Osteocyte (in vitro differentiated cells): ENCODE measurements at regions not wholly inside any gene's neighbourhood (a gene's known extent, or its start where the extent isn't known, plus 50 kb on each side); places are given as distances from the start of the nearest gene placed in this dataset.
"Not testable (repeated sequence)": the region's sequence is repeated elsewhere in the genome, so short reads cannot be mapped to it uniquely, and the experiment has no call there.

Experiments used
- DNase-seq: peaks from one replicate; pipeline ENCODE4 v3.0.0; 2021; ENCODE audit warnings: mixed read lengths; ENCODE audit not compliant: unreplicated experiment; ENCODE audit errors: extremely low spot score
- H3K27ac Mint-ChIP-seq: one replicate; pipeline ENCODE4 v1.8.0; 2021; ENCODE audit warnings: mild to moderate bottlenecking, mixed read lengths; ENCODE audit not compliant: unreplicated experiment
- H3K27me3 Mint-ChIP-seq: one replicate; pipeline ENCODE4 v1.8.0; 2021; ENCODE audit warnings: mixed read lengths; ENCODE audit not compliant: unreplicated experiment
- H3K36me3 Mint-ChIP-seq: one replicate; pipeline ENCODE4 v1.8.0; 2021; ENCODE audit warnings: mixed read lengths; ENCODE audit not compliant: unreplicated experiment
- H3K4me1 Mint-ChIP-seq: one replicate; pipeline ENCODE4 v1.8.0; 2021; ENCODE audit warnings: mixed read lengths; ENCODE audit not compliant: unreplicated experiment
- H3K4me3 Mint-ChIP-seq: one replicate; pipeline ENCODE4 v1.8.0; 2021; ENCODE audit warnings: mild to moderate bottlenecking, moderate library complexity, mixed read lengths; ENCODE audit not compliant: unreplicated experiment
- H3K9me3 Mint-ChIP-seq: one replicate; pipeline ENCODE4 v1.8.0; 2021; ENCODE audit warnings: mixed read lengths; ENCODE audit not compliant: unreplicated experiment
- CTCF ChIP-seq: fragments of 200-600 bp; sonication (generic); IDR thresholded peaks from 2 replicates; pipeline ENCODE4 v1.5.0; 2021; ENCODE audit warnings: antibody characterized with exemption, mild to moderate bottlenecking, moderate library complexity

- no peak for DNase-seq
- TF ChIP-seq CTCF, result no peak
- Mint-ChIP-seq H3K9me3 (peaks cover 6% of the 10 kb centered on the region), H3K36me3 (no peaks in the 10 kb centered on the region), H3K4me1 (no peaks in the 10 kb centered on the region), H3K4me3 (no peak overlapping the region), H3K27me3 (no peaks in the 10 kb centered on the region), H3K27ac (no peak overlapping the region)
Measured at GRCh38 chr4:104286867-104287266, 207.8 kb downstream of the CXXC4 start.

GRCh38 chr4:104283303-104283702, 211.4 kb downstream of the CXXC4 start:
- Mint-ChIP-seq H3K27me3 (no peaks in the 10 kb centered on the region), H3K4me3 (no peak overlapping the region), H3K27ac (no peak overlapping the region), H3K36me3 (no peaks in the 10 kb centered on the region), H3K4me1 (no peaks in the 10 kb centered on the region), H3K9me3 (no peaks in the 10 kb centered on the region)
- TF ChIP-seq CTCF, result no peak
- no peak for DNase-seq

- no peak overlapping the region for H3K4me3 Mint-ChIP-seq
- H3K4me1 Mint-ChIP-seq, result no peaks in the 10 kb centered on the region
- TF ChIP-seq CTCF, result no peak
- H3K27me3 Mint-ChIP-seq, result no peaks in the 10 kb centered on the region
- DNase-seq, result no peak
- no peaks in the 10 kb centered on the region for H3K9me3 Mint-ChIP-seq
- no peak overlapping the region for H3K27ac Mint-ChIP-seq
- H3K36me3 Mint-ChIP-seq, result no peaks in the 10 kb centered on the region
Measured at GRCh38 chr4:104279744-104280143, 214.9 kb downstream of the CXXC4 start.

GRCh38 chr4:104272966-104273365, 221.7 kb downstream of the CXXC4 start:
- no peaks in the 10 kb centered on the region for H3K4me1 Mint-ChIP-seq
- DNase-seq, result no peak
- no peaks in the 10 kb centered on the region for H3K27me3 Mint-ChIP-seq
- no peak overlapping the region for H3K4me3 Mint-ChIP-seq
- TF ChIP-seq CTCF, result no peak
- no peaks in the 10 kb centered on the region for H3K9me3 Mint-ChIP-seq
- H3K36me3 Mint-ChIP-seq, result no peaks in the 10 kb centered on the region
- no peak overlapping the region for H3K27ac Mint-ChIP-seq

- H3K27me3 Mint-ChIP-seq, H3K36me3 Mint-ChIP-seq, H3K4me1 Mint-ChIP-seq, H3K27ac Mint-ChIP-seq, H3K4me3 Mint-ChIP-seq, DNase-seq, H3K9me3 Mint-ChIP-seq: not testable (repeated sequence)
Measured at GRCh38 chr4:104269603-104270002, 225.1 kb downstream of the CXXC4 start.

- H3K27ac Mint-ChIP-seq, result no peak overlapping the region
- no peak for DNase-seq
- no peak overlapping the region for H3K4me3 Mint-ChIP-seq
- H3K36me3 Mint-ChIP-seq, result no peaks in the 10 kb centered on the region
- peaks cover 4% of the 10 kb centered on the region for H3K9me3 Mint-ChIP-seq
- no peaks in the 10 kb centered on the region for H3K4me1 Mint-ChIP-seq
- no peaks in the 10 kb centered on the region for H3K27me3 Mint-ChIP-seq
- TF ChIP-seq CTCF, result no peak
Measured at GRCh38 chr4:104263100-104263499, 231.6 kb downstream of the CXXC4 start.
